ENCODE measurements at regions not wholly inside any gene's neighbourhood (a gene's known extent, or its start where the extent isn't known, plus 50 kb on each side); places are given as distances from the start of the nearest gene placed in this dataset.

DNA sequence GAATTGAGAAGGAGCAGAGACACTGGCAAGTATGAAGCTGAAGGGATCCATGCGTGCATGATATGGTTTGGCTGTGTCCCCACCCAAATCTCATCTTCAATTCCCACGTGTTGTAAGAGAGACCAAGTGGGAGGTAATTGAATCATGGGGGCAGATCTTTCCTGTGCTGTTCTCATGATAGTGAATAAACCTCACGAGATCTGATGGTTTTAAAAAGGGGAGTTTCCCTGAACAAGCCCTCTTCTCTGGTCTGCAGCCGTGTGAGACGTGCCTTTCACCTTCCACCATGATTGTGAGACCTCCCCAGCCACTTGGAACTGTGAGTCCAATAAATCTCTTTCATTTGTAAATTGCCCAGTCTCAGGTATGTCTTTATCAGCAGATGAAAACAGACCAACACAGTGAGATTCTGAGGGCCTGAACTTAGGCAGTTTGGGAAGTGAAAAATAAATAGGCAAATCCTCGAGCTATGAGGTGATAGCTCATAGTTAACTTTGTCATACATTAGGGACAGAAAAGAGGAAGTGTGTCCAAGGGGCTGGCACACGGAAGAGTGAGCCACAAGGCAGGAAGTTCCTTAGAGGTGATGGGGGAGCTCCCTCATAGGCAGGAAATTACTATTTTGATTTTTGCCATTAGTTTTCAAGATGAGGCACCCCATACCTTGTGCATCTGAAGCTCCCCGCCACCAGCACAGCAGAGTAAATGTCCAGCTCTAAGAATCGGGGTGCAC is 658.8 kb upstream of the ID2 start:
- TF ChIP-seq, protein P1, sequence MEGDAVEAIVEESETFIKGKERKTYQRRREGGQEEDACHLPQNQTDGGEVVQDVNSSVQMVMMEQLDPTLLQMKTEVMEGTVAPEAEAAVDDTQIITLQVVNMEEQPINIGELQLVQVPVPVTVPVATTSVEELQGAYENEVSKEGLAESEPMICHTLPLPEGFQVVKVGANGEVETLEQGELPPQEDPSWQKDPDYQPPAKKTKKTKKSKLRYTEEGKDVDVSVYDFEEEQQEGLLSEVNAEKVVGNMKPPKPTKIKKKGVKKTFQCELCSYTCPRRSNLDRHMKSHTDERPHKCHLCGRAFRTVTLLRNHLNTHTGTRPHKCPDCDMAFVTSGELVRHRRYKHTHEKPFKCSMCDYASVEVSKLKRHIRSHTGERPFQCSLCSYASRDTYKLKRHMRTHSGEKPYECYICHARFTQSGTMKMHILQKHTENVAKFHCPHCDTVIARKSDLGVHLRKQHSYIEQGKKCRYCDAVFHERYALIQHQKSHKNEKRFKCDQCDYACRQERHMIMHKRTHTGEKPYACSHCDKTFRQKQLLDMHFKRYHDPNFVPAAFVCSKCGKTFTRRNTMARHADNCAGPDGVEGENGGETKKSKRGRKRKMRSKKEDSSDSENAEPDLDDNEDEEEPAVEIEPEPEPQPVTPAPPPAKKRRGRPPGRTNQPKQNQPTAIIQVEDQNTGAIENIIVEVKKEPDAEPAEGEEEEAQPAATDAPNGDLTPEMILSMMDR (IDR thresholded peaks at IDR 0.05 in 4 of 5, conservative IDR thresholded peaks at IDR 0.05 in 1 of 5), result no peak
- TF ChIP-seq POLR2A (IDR thresholded peaks at IDR 0.05), result no peak
